ENCODE measurements at regions not wholly inside any gene's neighbourhood (a gene's known extent, or its start where the extent isn't known, plus 50 kb on each side); places are given as distances from the start of the nearest gene placed in this dataset.
"Not testable (repeated sequence)": the region's sequence is repeated elsewhere in the genome, so short reads cannot be mapped to it uniquely, and the experiment has no call there.

GRCh38 chr6:22748681-22749080 lies 179.3 kb downstream of the HDGFL1 start:
- DNase-seq (ENCODE audit: low read depth, low spot score) = no peak

- DNase-seq (ENCODE audit: low read depth, low spot score) = no peak
Observed at GRCh38 chr6:22749696-22750095, 180.3 kb downstream of the HDGFL1 start.

- DNase-seq (ENCODE audit: low read depth, low spot score) = no peak
Observed at GRCh38 chr6:22751223-22751622, 181.9 kb downstream of the HDGFL1 start.

GRCh38 chr6:22752522-22752921 lies 183.2 kb downstream of the HDGFL1 start:
- no peak for DNase-seq (ENCODE audit: low read depth, low spot score)

GRCh38 chr6:22754061-22754460 lies 184.7 kb downstream of the HDGFL1 start:
- no peak for DNase-seq (ENCODE audit: low read depth, low spot score)

GRCh38 chr6:22755605-22756004 lies 186.2 kb downstream of the HDGFL1 start:
- DNase-seq (ENCODE audit: low read depth, low spot score) = no peak

GRCh38 chr6:22756365-22756764 lies 187.0 kb downstream of the HDGFL1 start:
- DNase-seq (ENCODE audit: low read depth, low spot score) = no peak

- no peak for DNase-seq (ENCODE audit: low read depth, low spot score)
Observed at GRCh38 chr6:22764496-22764895, 195.1 kb downstream of the HDGFL1 start.

- DNase-seq (ENCODE audit: low read depth, low spot score) = no peak
Observed at GRCh38 chr6:22765015-22765414, 195.6 kb downstream of the HDGFL1 start.

- DNase-seq (ENCODE audit: low read depth, low spot score) = no peak
Observed at GRCh38 chr6:22766979-22767378, 197.6 kb downstream of the HDGFL1 start.

GRCh38 chr6:22770054-22770453 lies 200.7 kb downstream of the HDGFL1 start:
- no peak for DNase-seq (ENCODE audit: low read depth, low spot score)

GRCh38 chr6:22774129-22774528 lies 204.8 kb downstream of the HDGFL1 start:
- no peak for DNase-seq (ENCODE audit: low read depth, low spot score)

GRCh38 chr6:22778438-22778837 lies 209.1 kb downstream of the HDGFL1 start:
- DNase-seq (ENCODE audit: low read depth, low spot score) = not testable (repeated sequence)

- no peak for DNase-seq (ENCODE audit: low read depth, low spot score)
Observed at GRCh38 chr6:22779062-22779461, 209.7 kb downstream of the HDGFL1 start.

GRCh38 chr6:22783931-22784330 lies 214.6 kb downstream of the HDGFL1 start:
- DNase-seq (ENCODE audit: low read depth, low spot score) = no peak

- peak; percentile 3 for DNase-seq (ENCODE audit: low read depth, low spot score)
Observed at GRCh38 chr6:22784601-22785410, 215.4 kb downstream of the HDGFL1 start.

GRCh38 chr6:22788038-22788437 lies 218.7 kb downstream of the HDGFL1 start:
- DNase-seq (ENCODE audit: low read depth, low spot score) = no peak

GRCh38 chr6:22789315-22789714 lies 219.9 kb downstream of the HDGFL1 start:
- DNase-seq (ENCODE audit: low read depth, low spot score) = no peak

GRCh38 chr6:22794844-22795243 lies 225.5 kb downstream of the HDGFL1 start:
- DNase-seq (ENCODE audit: low read depth, low spot score) = no peak

GRCh38 chr6:22800451-22800850 lies 231.1 kb downstream of the HDGFL1 start:
- no peak for DNase-seq (ENCODE audit: low read depth, low spot score)

GRCh38 chr6:22801831-22802230 lies 232.5 kb downstream of the HDGFL1 start:
- no peak for DNase-seq (ENCODE audit: low read depth, low spot score)

- DNase-seq (ENCODE audit: low read depth, low spot score) = no peak
Observed at GRCh38 chr6:22804620-22805261, 235.4 kb downstream of the HDGFL1 start.

- no peak for DNase-seq (ENCODE audit: low read depth, low spot score)
Observed at GRCh38 chr6:22807261-22807660, 237.9 kb downstream of the HDGFL1 start.

Measured in ELF-1 (cell line).